Choroid plexus epithelial cell (primary cell): ENCODE measurements at regions not wholly inside any gene's neighbourhood (a gene's known extent, or its start where the extent isn't known, plus 50 kb on each side); places are given as distances from the start of the nearest gene placed in this dataset.

Experiments
- DNase-seq: peaks from one replicate; pipeline ENCODE4 v3.0.0-alpha.2; 2010; ENCODE audit warnings: low read depth
- H3K4me3 ChIP-seq: 2 replicates; pipeline ENCODE4 v1.5.1; 2011; ENCODE audit warnings: low read depth, mild to moderate bottlenecking, control low read depth, low read length, moderate library complexity
- CTCF ChIP-seq: conservative IDR thresholded peaks from 2 replicates; pipeline ENCODE4 v1.5.1; 2011; ENCODE audit warnings: low read depth, mild to moderate bottlenecking, control low read depth, inconsistent platforms, low read length, moderate library complexity

GRCh38 chr6:14280766-14281293, 163.3 kb downstream of the CD83 start:
- no peak for DNase-seq
- no peak overlapping the region for H3K4me3 ChIP-seq
- TF ChIP-seq CTCF: peak; percentile 3

GRCh38 chr6:14281811-14282660, 164.5 kb downstream of the CD83 start:
- no peak for TF ChIP-seq CTCF
- no peak overlapping the region for H3K4me3 ChIP-seq

GRCh38 chr6:14282854-14283505, 165.4 kb downstream of the CD83 start:
- no peak for TF ChIP-seq CTCF
- H3K4me3 ChIP-seq: no peak overlapping the region
- no peak for DNase-seq

More at GRCh38 chr6:14281811-14282660, 164.5 kb downstream of the CD83 start:
- DNase-seq: no peak

GRCh38 chr6:14283600-14284235, 166.1 kb downstream of the CD83 start:
- no peak overlapping the region for H3K4me3 ChIP-seq
- DNase-seq: no peak
- peak; percentile 25 for TF ChIP-seq CTCF

GRCh38 chr6:14284969-14285590, 167.5 kb downstream of the CD83 start:
- DNase-seq: no peak
- no peak overlapping the region for H3K4me3 ChIP-seq
- no peak for TF ChIP-seq CTCF

- DNase-seq: peak; percentile 91
- H3K4me3 ChIP-seq: no peak overlapping the region
These were observed 168.6 kb downstream of the CD83 start for GRCh38 chr6:14286144-14286543.

More at GRCh38 chr6:14286144-14286543, 168.6 kb downstream of the CD83 start:
- no peak for TF ChIP-seq CTCF
